ENCODE measurements at regions not wholly inside any gene's neighbourhood (a gene's known extent, or its start where the extent isn't known, plus 50 kb on each side); places are given as distances from the start of the nearest gene placed in this dataset.

DNA sequence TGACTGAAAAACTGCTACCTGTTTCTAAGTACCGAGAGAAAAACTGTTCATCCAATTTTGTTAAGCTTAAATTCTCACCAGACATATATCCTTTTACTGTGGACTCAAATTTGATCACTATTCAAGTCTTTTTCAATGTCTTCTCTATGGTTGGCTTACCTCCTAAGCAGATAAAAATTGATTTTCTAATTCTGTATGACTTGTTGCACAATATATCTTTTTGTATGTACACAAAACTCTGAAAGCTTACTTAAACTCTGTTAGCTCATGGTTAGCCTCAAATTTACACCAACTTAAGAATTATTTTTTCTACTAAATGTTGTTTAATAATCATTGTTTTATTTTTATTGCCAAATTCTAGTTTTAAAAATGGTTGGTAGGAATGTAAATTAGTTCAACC, 715.4 kb downstream of the LTN1 start:
- POLR2A ChIA-PET (ENCODE audit: low non-redundant PET): no interaction called here

DNA sequence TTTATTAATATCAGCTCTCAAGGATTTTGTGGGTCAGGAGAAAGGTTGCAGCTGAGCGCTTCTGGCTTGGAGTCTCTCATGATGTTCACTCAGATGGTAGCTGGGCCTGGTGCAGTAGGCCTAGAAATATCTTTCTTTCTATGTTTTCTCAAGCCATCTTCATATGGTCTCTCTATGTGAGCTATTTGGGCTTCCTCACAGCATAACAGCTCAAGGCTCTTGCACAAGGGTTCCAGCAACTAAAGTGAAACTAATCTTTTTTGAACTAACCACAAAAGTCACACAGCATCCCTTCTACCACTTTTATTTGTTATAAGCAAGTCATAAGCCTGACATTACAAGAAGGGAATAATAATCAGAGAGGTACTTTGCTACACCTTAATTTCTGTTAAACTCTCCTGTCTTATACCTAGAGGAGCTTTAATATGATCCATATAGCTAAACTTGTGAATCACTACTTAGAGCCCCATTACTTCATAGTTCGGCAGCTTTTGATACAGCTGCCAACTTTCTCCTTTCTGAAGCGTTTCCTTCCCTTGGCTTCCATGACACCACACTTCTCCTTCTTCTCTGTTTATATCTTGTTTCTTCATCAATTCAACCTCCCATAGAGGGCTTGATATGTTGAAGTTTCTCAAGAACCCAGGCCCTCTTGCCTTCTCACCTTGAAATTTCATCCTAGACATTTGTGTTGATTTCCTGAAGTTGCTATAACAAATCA, 720.2 kb downstream of the LTN1 start:
- H3K27ac ChIP-seq: no peak overlapping the region
- DNase-seq (ENCODE audit: low spot score): no peak
- POLR2A ChIA-PET (ENCODE audit: low non-redundant PET): no interaction called here
- TF ChIP-seq, protein P1, sequence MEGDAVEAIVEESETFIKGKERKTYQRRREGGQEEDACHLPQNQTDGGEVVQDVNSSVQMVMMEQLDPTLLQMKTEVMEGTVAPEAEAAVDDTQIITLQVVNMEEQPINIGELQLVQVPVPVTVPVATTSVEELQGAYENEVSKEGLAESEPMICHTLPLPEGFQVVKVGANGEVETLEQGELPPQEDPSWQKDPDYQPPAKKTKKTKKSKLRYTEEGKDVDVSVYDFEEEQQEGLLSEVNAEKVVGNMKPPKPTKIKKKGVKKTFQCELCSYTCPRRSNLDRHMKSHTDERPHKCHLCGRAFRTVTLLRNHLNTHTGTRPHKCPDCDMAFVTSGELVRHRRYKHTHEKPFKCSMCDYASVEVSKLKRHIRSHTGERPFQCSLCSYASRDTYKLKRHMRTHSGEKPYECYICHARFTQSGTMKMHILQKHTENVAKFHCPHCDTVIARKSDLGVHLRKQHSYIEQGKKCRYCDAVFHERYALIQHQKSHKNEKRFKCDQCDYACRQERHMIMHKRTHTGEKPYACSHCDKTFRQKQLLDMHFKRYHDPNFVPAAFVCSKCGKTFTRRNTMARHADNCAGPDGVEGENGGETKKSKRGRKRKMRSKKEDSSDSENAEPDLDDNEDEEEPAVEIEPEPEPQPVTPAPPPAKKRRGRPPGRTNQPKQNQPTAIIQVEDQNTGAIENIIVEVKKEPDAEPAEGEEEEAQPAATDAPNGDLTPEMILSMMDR (conservative IDR thresholded peaks at IDR 0.05; ENCODE audit: low read depth): no peak
- CTCF ChIA-PET: no interaction called here

More for the DNA sequence above, 715.4 kb downstream of the LTN1 start:
- TF ChIP-seq, protein P1 (conservative IDR thresholded peaks at IDR 0.05; ENCODE audit: low read depth): no peak
- no peak for DNase-seq (ENCODE audit: low spot score)
- CTCF ChIA-PET: interaction anchor here (0.6 to 0.7 kb wide), 2 partner anchors 290 to 468 kb away, joined by 3 to 4 read pairs; no protein-coding TSS in a partner anchor
- H3K27ac ChIP-seq: no peak overlapping the region

DNA sequence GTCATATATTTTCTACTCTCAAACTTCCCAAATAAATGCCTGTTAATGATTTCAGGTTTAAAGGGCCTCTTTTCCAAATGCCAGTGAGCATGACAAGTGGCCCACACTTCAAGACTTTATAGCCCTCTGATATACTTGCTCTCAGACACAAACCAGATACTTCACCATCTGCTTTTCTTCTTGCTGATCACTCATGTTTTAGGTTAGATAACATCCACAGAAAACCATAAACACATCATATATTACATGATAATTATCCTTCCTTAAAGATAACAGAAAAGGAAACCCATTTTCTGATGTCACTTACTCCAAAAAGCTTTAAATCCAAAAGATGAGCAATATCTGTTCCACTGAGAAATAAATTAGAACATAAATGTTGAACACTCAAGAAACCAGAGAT, 723.5 kb downstream of the LTN1 start:
- no peak for DNase-seq (ENCODE audit: low spot score)
- ChIA-PET CTCF (no interaction called here), POLR2A (ENCODE audit: low non-redundant PET) (no interaction called here)
- TF ChIP-seq, protein P1 (conservative IDR thresholded peaks at IDR 0.05; ENCODE audit: low read depth): no peak
- H3K27ac ChIP-seq: no peak overlapping the region

DNA sequence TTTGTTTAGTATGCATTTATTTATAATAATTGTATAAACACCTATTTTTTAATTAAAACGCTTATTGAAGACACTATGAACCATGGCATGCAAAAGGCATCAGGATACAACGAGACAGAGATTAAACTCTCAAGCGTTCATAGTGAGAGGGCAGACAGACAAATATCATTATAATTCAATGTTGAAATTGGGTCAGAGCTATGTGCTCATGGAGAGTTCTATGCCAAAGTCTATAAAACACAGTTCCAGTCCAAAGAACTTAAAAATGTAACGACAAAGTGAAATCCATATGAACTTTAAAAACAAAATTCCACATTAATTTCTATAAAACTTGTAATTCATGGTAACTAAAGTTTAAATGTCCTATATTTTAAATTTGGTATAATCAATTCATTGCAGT, 724.0 kb downstream of the LTN1 start:
- H3K27ac ChIP-seq: no peak overlapping the region
- CTCF ChIA-PET: no interaction called here
- DNase-seq (ENCODE audit: low spot score): no peak
- POLR2A ChIA-PET (ENCODE audit: low non-redundant PET): no interaction called here
- TF ChIP-seq, protein P1 (conservative IDR thresholded peaks at IDR 0.05; ENCODE audit: low read depth): no peak

DNA sequence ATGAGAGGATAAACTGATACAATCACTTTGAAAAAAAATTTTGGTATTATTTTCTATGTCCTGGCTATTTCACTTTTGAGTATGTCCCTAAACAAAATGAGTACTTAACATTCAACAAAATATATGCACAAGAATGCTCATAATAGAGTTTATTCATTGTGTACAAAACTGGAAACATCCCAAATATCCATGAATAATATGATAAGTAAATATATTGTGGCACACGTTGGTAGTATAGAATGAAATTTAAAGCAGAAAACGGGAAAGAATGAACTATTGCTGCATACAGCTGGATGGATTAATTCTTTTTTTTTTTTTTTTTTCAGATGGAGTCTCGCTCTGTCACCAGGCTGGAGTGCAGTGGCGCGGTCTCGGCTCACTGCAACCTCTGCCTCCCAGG, 725.2 kb downstream of the LTN1 start:
- no peak overlapping the region for H3K27ac ChIP-seq
- ChIA-PET POLR2A (ENCODE audit: low non-redundant PET) (no interaction called here), CTCF (no interaction called here)
- no peak for DNase-seq (ENCODE audit: low spot score)
- TF ChIP-seq, protein P1 (conservative IDR thresholded peaks at IDR 0.05; ENCODE audit: low read depth): no peak

DNA sequence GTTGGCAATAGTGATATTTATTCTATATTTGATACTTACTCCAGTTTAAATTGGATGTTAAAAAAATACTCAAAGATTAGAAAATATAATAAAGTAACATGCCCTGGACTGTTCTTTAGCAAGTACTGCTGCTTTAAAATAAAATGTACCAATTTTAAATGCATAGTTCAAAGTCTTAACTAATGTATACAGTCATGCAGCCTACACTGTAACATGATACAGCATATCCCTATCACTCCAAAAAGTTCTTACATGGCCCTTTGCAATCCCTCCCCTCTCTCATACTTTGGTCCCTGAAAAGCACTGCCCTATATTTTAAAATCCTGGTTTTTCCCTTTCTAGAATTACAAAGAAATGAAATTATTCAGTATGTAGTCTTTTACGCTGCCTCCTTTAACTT, 726.6 kb downstream of the LTN1 start:
- no peak overlapping the region for H3K27ac ChIP-seq
- ChIA-PET CTCF (no interaction called here), POLR2A (ENCODE audit: low non-redundant PET) (no interaction called here)
- TF ChIP-seq, protein P1 (conservative IDR thresholded peaks at IDR 0.05; ENCODE audit: low read depth): no peak
- no peak for DNase-seq (ENCODE audit: low spot score)

All from RWPE1 (cell line).